GM12892 (cell line): ENCODE measurements at regions not wholly inside any gene's neighbourhood (a gene's known extent, or its start where the extent isn't known, plus 50 kb on each side); places are given as distances from the start of the nearest gene placed in this dataset.

ENCODE experiments used
- POLR2A ChIP-seq: IDR thresholded peaks from 2 replicates; pipeline ENCODE4 v1.6.1; 2011; ENCODE audit warnings: low read depth, low read length, control low read depth
- POLR2AphosphoS5 ChIP-seq: IDR thresholded peaks from 2 replicates; pipeline ENCODE4 v1.6.1; 2011; ENCODE audit warnings: low read depth, low read length, control low read depth
- TAF1 ChIP-seq: IDR thresholded peaks from 2 replicates; pipeline ENCODE4 v1.6.1; 2011; ENCODE audit warnings: low read depth, mild to moderate bottlenecking, control low read depth, low read length, borderline replicate concordance

GRCh38 chr11:24421766-24422165, 75.1 kb upstream of the LUZP2 start:
- TF ChIP-seq TAF1 (no peak), POLR2A (no peak), POLR2AphosphoS5 (no peak)
